ENCODE measurements at regions not wholly inside any gene's neighbourhood (a gene's known extent, or its start where the extent isn't known, plus 50 kb on each side); places are given as distances from the start of the nearest gene placed in this dataset.

DNA sequence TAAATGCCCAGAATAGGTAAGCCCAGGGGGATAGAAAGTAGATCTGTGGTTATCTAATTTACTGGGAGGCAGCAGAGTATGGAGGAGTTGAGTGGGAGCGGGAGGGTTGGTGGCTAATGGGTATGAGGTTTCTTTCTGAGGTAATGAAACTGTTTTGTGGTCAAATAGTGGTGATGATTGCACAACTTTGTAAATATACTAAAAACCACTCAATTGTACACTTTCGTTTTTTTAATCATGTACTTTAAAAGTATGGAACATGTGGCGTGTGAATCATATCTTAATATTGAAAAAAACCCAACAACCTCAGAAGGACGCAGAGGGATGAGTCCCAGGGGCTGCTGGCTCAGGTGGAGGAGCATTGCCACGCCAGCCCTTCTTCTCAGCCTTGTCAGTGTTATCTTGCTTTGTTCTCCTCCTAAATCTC lies 118.1 kb downstream of the WDR11 start:
- TF ChIP-seq, protein P1, sequence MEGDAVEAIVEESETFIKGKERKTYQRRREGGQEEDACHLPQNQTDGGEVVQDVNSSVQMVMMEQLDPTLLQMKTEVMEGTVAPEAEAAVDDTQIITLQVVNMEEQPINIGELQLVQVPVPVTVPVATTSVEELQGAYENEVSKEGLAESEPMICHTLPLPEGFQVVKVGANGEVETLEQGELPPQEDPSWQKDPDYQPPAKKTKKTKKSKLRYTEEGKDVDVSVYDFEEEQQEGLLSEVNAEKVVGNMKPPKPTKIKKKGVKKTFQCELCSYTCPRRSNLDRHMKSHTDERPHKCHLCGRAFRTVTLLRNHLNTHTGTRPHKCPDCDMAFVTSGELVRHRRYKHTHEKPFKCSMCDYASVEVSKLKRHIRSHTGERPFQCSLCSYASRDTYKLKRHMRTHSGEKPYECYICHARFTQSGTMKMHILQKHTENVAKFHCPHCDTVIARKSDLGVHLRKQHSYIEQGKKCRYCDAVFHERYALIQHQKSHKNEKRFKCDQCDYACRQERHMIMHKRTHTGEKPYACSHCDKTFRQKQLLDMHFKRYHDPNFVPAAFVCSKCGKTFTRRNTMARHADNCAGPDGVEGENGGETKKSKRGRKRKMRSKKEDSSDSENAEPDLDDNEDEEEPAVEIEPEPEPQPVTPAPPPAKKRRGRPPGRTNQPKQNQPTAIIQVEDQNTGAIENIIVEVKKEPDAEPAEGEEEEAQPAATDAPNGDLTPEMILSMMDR (optimal IDR thresholded peaks at IDR 0.05 in 1 of 3, IDR thresholded peaks at IDR 0.05 in 1 of 3, conservative IDR thresholded peaks at IDR 0.05 in 1 of 3; ENCODE audit: extremely low read depth in 1 of 3, insufficient read depth in 2 of 3, low read length in 3 of 3), result no peak
- no peak for TF ChIP-seq EZH2 (IDR thresholded peaks at IDR 0.05; ENCODE audit: low read length)
